Endothelial cell of umbilical vein (primary cell): ENCODE measurements at regions not wholly inside any gene's neighbourhood (a gene's known extent, or its start where the extent isn't known, plus 50 kb on each side); places are given as distances from the start of the nearest gene placed in this dataset.

Source experiments
- BruUV-seq: library from RNA; stranded (reverse); fragments of 400-500 nt; replicated peaks from 2 replicates; lab custom pipeline; 2021; lab: Mats Ljungman, UMichigan
- CTCF ChIA-PET: fragments of 300-600, 350-600 bp; sonication (Branson Sonifier 250); formaldehyde crosslinking; loops from one replicate; lab custom pipeline; 2021; ENCODE audit warnings: antibody characterized with exemption, inconsistent platforms; lab: Charles Lee
- POLR2A ChIA-PET: fragments of 300-600, 350-600 bp; sonication (Branson Sonifier 250); formaldehyde crosslinking; loops from one replicate; lab custom pipeline; 2021; ENCODE audit warnings: antibody characterized with exemption, inconsistent platforms; lab: Charles Lee
- DNase-seq: peaks from one replicate; pipeline ENCODE4 v3.0.0-alpha.2; 2011; ENCODE audit warnings: low read depth, low spot score
- FAIRE-seq: peaks from 2 replicates; lab custom pipeline; 2011; peaks lifted over from hg19 to GRCh38; lab: Jason Lieb, UNC
- H2AFZ ChIP-seq: 2 replicates; pipeline ENCODE4 v1.6.0; 2012; ENCODE audit warnings: low read depth, low read length, control low read depth, inconsistent platforms
- H3K27ac ChIP-seq: 2 replicates; pipeline ENCODE4 v1.5.1; 2011; ENCODE audit warnings: low read depth, mild to moderate bottlenecking, control low read depth, low read length, moderate library complexity; ENCODE audit not compliant: insufficient read depth
- H3K27me3 ChIP-seq, 2 experiments: 2 replicates each; pipeline versions ENCODE4 v1.6.0 to v1.6.1; 2011; ENCODE audit warnings: low read length in 2 of 2, mixed read lengths in 1 of 2; ENCODE audit not compliant: control insufficient read depth in 2 of 2, insufficient read depth in 2 of 2
- H3K36me3 ChIP-seq, 2 experiments: 2 replicates in 1 of 2; 3 replicates in 1 of 2; pipeline ENCODE4 v1.5.1; 2011; ENCODE audit warnings: low read length in 2 of 2, mild to moderate bottlenecking in 1 of 2, moderate library complexity in 1 of 2; ENCODE audit not compliant: control insufficient read depth in 2 of 2, insufficient read depth in 2 of 2; ENCODE audit errors: extremely low read depth in 1 of 2
- H3K4me1 ChIP-seq: 3 replicates; pipeline ENCODE4 v1.5.1; 2011; ENCODE audit warnings: mild to moderate bottlenecking, low read length; ENCODE audit not compliant: control insufficient read depth, insufficient read depth; ENCODE audit errors: extremely low read depth
- H3K4me2 ChIP-seq: 2 replicates; pipeline ENCODE4 v1.6.1; 2011; ENCODE audit warnings: low read length, control low read depth, mixed read lengths; ENCODE audit not compliant: insufficient read depth
- H3K4me3 ChIP-seq, 3 experiments: fragments of 200-600 bp in 1 of 3; sonication (generic), shearing (Covaris generic) in 1 of 3; replicated peaks in 1 of 3; 2 replicates each; pipeline ENCODE4 v1.5.1; 2011 to 2016; ENCODE audit warnings: control low read depth in 3 of 3, low read length in 3 of 3, mild to moderate bottlenecking in 2 of 3, inconsistent platforms in 1 of 3, low read depth in 1 of 3, moderate library complexity in 1 of 3; ENCODE audit not compliant: insufficient read depth in 1 of 3
- H3K79me2 ChIP-seq: 2 replicates; pipeline ENCODE4 v1.6.0; 2012; ENCODE audit warnings: low read length, inconsistent platforms; ENCODE audit not compliant: control insufficient read depth, insufficient read depth
- H3K9ac ChIP-seq: replicated peaks from 2 replicates; pipeline ENCODE3; 2011; ENCODE audit warnings: low read length, control low read depth; ENCODE audit not compliant: insufficient read depth; ENCODE audit errors: extremely low read depth
- H3K9me1 ChIP-seq: replicated peaks from 3 replicates; pipeline ENCODE4 v1.6.0; 2011; ENCODE audit warnings: mild to moderate bottlenecking, low read length; ENCODE audit not compliant: control insufficient read depth, insufficient read depth; ENCODE audit errors: extremely low read depth
- H3K9me3 ChIP-seq: replicated peaks from 2 replicates; pipeline ENCODE4 v1.5.1; 2012; ENCODE audit warnings: low read length, inconsistent platforms; ENCODE audit not compliant: control insufficient read depth, insufficient read depth
- H4K20me1 ChIP-seq: replicated peaks from 2 replicates; pipeline ENCODE3; 2011; ENCODE audit warnings: mild to moderate bottlenecking, low read length; ENCODE audit not compliant: control insufficient read depth, insufficient read depth; ENCODE audit errors: extremely low read depth
- EZH2 ChIP-seq: IDR thresholded peaks from 2 replicates; pipeline ENCODE4 v1.6.1; 2012; ENCODE audit warnings: borderline replicate concordance, low read depth, mild to moderate bottlenecking, moderate library complexity, low read length, inconsistent platforms; ENCODE audit not compliant: severe bottlenecking
- FOS ChIP-seq: IDR thresholded peaks from 2 replicates; pipeline ENCODE4 v1.6.1; 2011; ENCODE audit warnings: mild to moderate bottlenecking, low read length, moderate library complexity, borderline replicate concordance; ENCODE audit not compliant: insufficient read depth
- GATA2 ChIP-seq: IDR thresholded peaks from 2 replicates; pipeline ENCODE4 v1.7.0; 2011; ENCODE audit warnings: low read depth, mild to moderate bottlenecking, moderate library complexity, mixed read lengths, low read length; ENCODE audit not compliant: insufficient read length, insufficient read depth
- JUN ChIP-seq: IDR thresholded peaks from 2 replicates; pipeline ENCODE4 v1.6.1; 2011; ENCODE audit warnings: borderline replicate concordance, low read depth; ENCODE audit not compliant: insufficient read length, insufficient read depth
- MYC ChIP-seq: IDR thresholded peaks from one replicate; pipeline ENCODE4 v1.6.1; 2011; ENCODE audit warnings: mild to moderate bottlenecking, low read depth, low read length
- POLR2AphosphoS5 ChIP-seq: IDR thresholded peaks from 2 replicates; pipeline ENCODE4 v1.6.1; 2012; ENCODE audit warnings: low read depth, mild to moderate bottlenecking, control low read depth, low read length, moderate library complexity; ENCODE audit not compliant: insufficient read depth
- dilution Hi-C: fragments of 300-500 bp; cut with MboI; formaldehyde crosslinking; loops from one replicate; pipeline ENCODE4 v1.15.0; 2019; ENCODE audit warnings: low sequenced_read_pairs; ENCODE audit not compliant: extremely low pct_ligation_motif_present
- intact Hi-C: fragments of 100-400 bp; cut with micrococcal nuclease; formaldehyde crosslinking; loops from one replicate; pipeline ENCODE4 v1.10.0; 2022
- TF ChIP-seq, protein P1 (sequence below), 2 donors: IDR thresholded peaks; 1 replicate in 1 of 2; 2 replicates in 1 of 2; pipeline ENCODE4 v1.5.1; 2011; ENCODE audit warnings: low read length in 2 of 2, mild to moderate bottlenecking in 2 of 2, moderate library complexity in 2 of 2, control low read depth in 1 of 2, inconsistent platforms in 1 of 2, low read depth in 1 of 2; ENCODE audit not compliant: insufficient read depth in 1 of 2; ENCODE audit errors: extremely low read depth in 1 of 2

DNA sequence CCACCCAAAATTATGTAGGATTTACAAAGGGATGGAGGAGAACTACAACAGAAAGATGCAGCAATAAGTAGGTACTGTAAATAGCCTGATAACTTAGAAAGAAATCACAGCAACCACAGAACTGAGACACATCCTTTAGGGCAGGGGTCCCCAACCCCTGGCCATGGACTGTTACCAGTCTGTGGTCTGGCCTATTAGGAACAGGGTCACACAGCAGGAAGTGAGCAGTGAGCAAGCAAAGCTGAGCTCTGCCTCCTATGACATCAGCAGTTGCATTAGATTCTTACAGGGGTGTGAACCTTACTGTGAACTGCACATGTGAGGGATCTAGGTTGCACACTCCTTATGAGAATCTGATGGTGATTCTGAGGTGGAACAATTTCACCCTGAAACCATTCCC, 997.6 kb downstream of the DIAPH3 start:
- Histone ChIP-seq H3K4me2 (no peak overlapping the region), H4K20me1 (no peaks in the 10 kb centered on the region), H3K79me2 (no peaks in the 10 kb centered on the region), H3K27me3 (no peaks in the 10 kb centered on the region), H3K36me3 (no peaks in the 10 kb centered on the region), H3K9me3 (no peaks in the 10 kb centered on the region), H3K9me1 (no peaks in the 10 kb centered on the region), H2AFZ (peak overlapping the region; percentile 53), H3K27ac (no peak overlapping the region), H3K9ac (no peak overlapping the region), H3K4me3 (no peak overlapping the region), H3K4me1 (no peaks in the 10 kb centered on the region)
- dilution Hi-C loops, result no loop called here
- BruUV-seq, result no TSS peak
- TF ChIP-seq, protein P1, sequence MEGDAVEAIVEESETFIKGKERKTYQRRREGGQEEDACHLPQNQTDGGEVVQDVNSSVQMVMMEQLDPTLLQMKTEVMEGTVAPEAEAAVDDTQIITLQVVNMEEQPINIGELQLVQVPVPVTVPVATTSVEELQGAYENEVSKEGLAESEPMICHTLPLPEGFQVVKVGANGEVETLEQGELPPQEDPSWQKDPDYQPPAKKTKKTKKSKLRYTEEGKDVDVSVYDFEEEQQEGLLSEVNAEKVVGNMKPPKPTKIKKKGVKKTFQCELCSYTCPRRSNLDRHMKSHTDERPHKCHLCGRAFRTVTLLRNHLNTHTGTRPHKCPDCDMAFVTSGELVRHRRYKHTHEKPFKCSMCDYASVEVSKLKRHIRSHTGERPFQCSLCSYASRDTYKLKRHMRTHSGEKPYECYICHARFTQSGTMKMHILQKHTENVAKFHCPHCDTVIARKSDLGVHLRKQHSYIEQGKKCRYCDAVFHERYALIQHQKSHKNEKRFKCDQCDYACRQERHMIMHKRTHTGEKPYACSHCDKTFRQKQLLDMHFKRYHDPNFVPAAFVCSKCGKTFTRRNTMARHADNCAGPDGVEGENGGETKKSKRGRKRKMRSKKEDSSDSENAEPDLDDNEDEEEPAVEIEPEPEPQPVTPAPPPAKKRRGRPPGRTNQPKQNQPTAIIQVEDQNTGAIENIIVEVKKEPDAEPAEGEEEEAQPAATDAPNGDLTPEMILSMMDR (IDR thresholded peaks at IDR 0.05; ENCODE audit: extremely low read depth in 1 of 2, insufficient read depth in 1 of 2, low read depth in 1 of 2, low read length in 2 of 2), result no peak
- no peak for TF ChIP-seq MYC
- no peak for TF ChIP-seq EZH2
- no peak for TF ChIP-seq JUN
- TF ChIP-seq POLR2AphosphoS5, result peak; percentile 24
- peak; percentile 68 for TF ChIP-seq FOS
- TF ChIP-seq GATA2, result peak; percentile 61
- intact Hi-C loops, result no loop called here
- POLR2A ChIA-PET, result no interaction called here
- FAIRE-seq (no peak), DNase-seq (peak; percentile 14)
- CTCF ChIA-PET, result interaction anchor here (0.6 kb wide), 2 partner anchors 19 to 1533 kb away, joined by 3 read pairs; no protein-coding TSS in a partner anchor
